CD4-positive, alpha-beta T cell treated with Interleukin-4 for 4 hours (primary cell): ENCODE measurements at regions not wholly inside any gene's neighbourhood (a gene's known extent, or its start where the extent isn't known, plus 50 kb on each side); places are given as distances from the start of the nearest gene placed in this dataset.
"Not testable (repeated sequence)": the region's sequence is repeated elsewhere in the genome, so short reads cannot be mapped to it uniquely, and the experiment has no call there.

Experiments used
- DNase-seq: peaks from one replicate; pipeline ENCODE4 v3.0.0-alpha.2; 2020

- DNase-seq, result no peak
Observed at GRCh38 chr1:168490306-168490705, 53.5 kb downstream of the XCL2 start.

GRCh38 chr1:168488138-168488537 lies 55.7 kb downstream of the XCL2 start:
- no peak for DNase-seq

- DNase-seq, result not testable (repeated sequence)
Observed at GRCh38 chr1:168486820-168487219, 57.0 kb downstream of the XCL2 start.

GRCh38 chr1:168485048-168485447 lies 58.7 kb downstream of the XCL2 start:
- peak; percentile 35 for DNase-seq

GRCh38 chr1:168484083-168484482 lies 59.7 kb downstream of the XCL2 start:
- DNase-seq, result no peak

GRCh38 chr1:168483539-168483938 lies 60.3 kb downstream of the XCL2 start:
- DNase-seq, result no peak

GRCh38 chr1:168482106-168482505 lies 61.7 kb downstream of the XCL2 start:
- DNase-seq, result no peak

- DNase-seq, result no peak
Observed at GRCh38 chr1:168481586-168481985, 62.2 kb downstream of the XCL2 start.

- DNase-seq, result no peak
Observed at GRCh38 chr1:168480997-168481396, 62.8 kb downstream of the XCL2 start.

- DNase-seq, result no peak
Observed at GRCh38 chr1:168477792-168478191, 66.0 kb downstream of the XCL2 start.

GRCh38 chr1:168476588-168477385 lies 67.0 kb downstream of the XCL2 start:
- peak; percentile 21 for DNase-seq

GRCh38 chr1:168474322-168474721 lies 69.5 kb downstream of the XCL2 start:
- no peak for DNase-seq

- DNase-seq, result no peak
Observed at GRCh38 chr1:168473126-168473525, 70.7 kb downstream of the XCL2 start.

- no peak for DNase-seq
Observed at GRCh38 chr1:168472223-168472622, 71.6 kb downstream of the XCL2 start.

GRCh38 chr1:168470901-168471431 lies 72.8 kb downstream of the XCL2 start:
- no peak for DNase-seq

- DNase-seq, result peak; percentile 41
Observed at GRCh38 chr1:168469690-168470089, 74.1 kb downstream of the XCL2 start.

- DNase-seq, result no peak
Observed at GRCh38 chr1:168468822-168469221, 75.0 kb downstream of the XCL2 start.

- no peak for DNase-seq
Observed at GRCh38 chr1:168468042-168468809, 75.6 kb downstream of the XCL2 start.

GRCh38 chr1:168467452-168467851 lies 76.3 kb downstream of the XCL2 start:
- peak; percentile 55 for DNase-seq

GRCh38 chr1:168466714-168467131 lies 77.1 kb downstream of the XCL2 start:
- no peak for DNase-seq

- DNase-seq, result peak; percentile 49
Observed at GRCh38 chr1:168466092-168466713, 77.6 kb downstream of the XCL2 start.

GRCh38 chr1:168461108-168461507 lies 82.7 kb downstream of the XCL2 start:
- not testable (repeated sequence) for DNase-seq

GRCh38 chr1:168457296-168457695 lies 86.5 kb downstream of the XCL2 start:
- DNase-seq, result not testable (repeated sequence)
